ENCODE measurements at regions not wholly inside any gene's neighbourhood (a gene's known extent, or its start where the extent isn't known, plus 50 kb on each side); places are given as distances from the start of the nearest gene placed in this dataset.
"Not testable (repeated sequence)": the region's sequence is repeated elsewhere in the genome, so short reads cannot be mapped to it uniquely, and the experiment has no call there.

GRCh38 chr7:35853194-35853593, 52.3 kb downstream of the SEPTIN7 start:
- not testable (repeated sequence) for H3K4me3 ChIP-seq (ENCODE audit: control insufficient read depth, low read depth, low read length); DNase-seq (ENCODE audit: low read depth)

- no peak for DNase-seq (ENCODE audit: low read depth)
- no peak overlapping the region for H3K4me3 ChIP-seq (ENCODE audit: control insufficient read depth, low read depth, low read length)
- TF ChIP-seq CTCF (IDR thresholded peaks at IDR 0.05; ENCODE audit: control insufficient read depth, insufficient read depth, low read depth, low read length, missing control alignments): no peak
Measured at GRCh38 chr7:35854311-35854710, 53.5 kb downstream of the SEPTIN7 start.

- no peak for DNase-seq (ENCODE audit: low read depth)
- TF ChIP-seq CTCF (IDR thresholded peaks at IDR 0.05; ENCODE audit: control insufficient read depth, insufficient read depth, low read depth, low read length, missing control alignments): no peak
- no peak overlapping the region for H3K4me3 ChIP-seq (ENCODE audit: control insufficient read depth, low read depth, low read length)
Measured at GRCh38 chr7:35856175-35856574, 55.3 kb downstream of the SEPTIN7 start.

GRCh38 chr7:35860664-35861063, 59.8 kb downstream of the SEPTIN7 start:
- no peak for DNase-seq (ENCODE audit: low read depth)
- no peak for TF ChIP-seq CTCF (IDR thresholded peaks at IDR 0.05; ENCODE audit: control insufficient read depth, insufficient read depth, low read depth, low read length, missing control alignments)
- H3K4me3 ChIP-seq (ENCODE audit: control insufficient read depth, low read depth, low read length): no peak overlapping the region

GRCh38 chr7:35865287-35865686, 64.4 kb downstream of the SEPTIN7 start:
- no peak overlapping the region for H3K4me3 ChIP-seq (ENCODE audit: control insufficient read depth, low read depth, low read length)
- DNase-seq (ENCODE audit: low read depth): no peak
- TF ChIP-seq CTCF (IDR thresholded peaks at IDR 0.05; ENCODE audit: control insufficient read depth, insufficient read depth, low read depth, low read length, missing control alignments): no peak

GRCh38 chr7:35866186-35866585, 65.3 kb downstream of the SEPTIN7 start:
- H3K4me3 ChIP-seq (ENCODE audit: control insufficient read depth, low read depth, low read length): no peak overlapping the region
- no peak for DNase-seq (ENCODE audit: low read depth)
- no peak for TF ChIP-seq CTCF (IDR thresholded peaks at IDR 0.05; ENCODE audit: control insufficient read depth, insufficient read depth, low read depth, low read length, missing control alignments)

GRCh38 chr7:35869117-35869516, 68.3 kb downstream of the SEPTIN7 start:
- DNase-seq (ENCODE audit: low read depth); H3K4me3 ChIP-seq (ENCODE audit: control insufficient read depth, low read depth, low read length): not testable (repeated sequence)

GRCh38 chr7:35869810-35870209, 69.0 kb downstream of the SEPTIN7 start:
- no peak overlapping the region for H3K4me3 ChIP-seq (ENCODE audit: control insufficient read depth, low read depth, low read length)
- TF ChIP-seq CTCF (IDR thresholded peaks at IDR 0.05; ENCODE audit: control insufficient read depth, insufficient read depth, low read depth, low read length, missing control alignments): no peak

More at GRCh38 chr7:35869810-35870209, 69.0 kb downstream of the SEPTIN7 start:
- peak; percentile 4 for DNase-seq (ENCODE audit: low read depth)
